Caco-2 (cell line): ENCODE measurements at regions not wholly inside any gene's neighbourhood (a gene's known extent, or its start where the extent isn't known, plus 50 kb on each side); places are given as distances from the start of the nearest gene placed in this dataset.

Experiments
- BruUV-seq: library from RNA; stranded (reverse); fragments of 400-500 nt; replicated peaks from 2 replicates; lab custom pipeline; 2021; lab: Mats Ljungman, UMichigan
- CTCF ChIA-PET: fragments of 300-600 bp; sonication (Branson Sonifier 250); formaldehyde crosslinking; loops from one replicate; lab custom pipeline; 2022; ENCODE audit warnings: antibody characterized with exemption; lab: Charles Lee
- POLR2A ChIA-PET: fragments of 300-600 bp; sonication (Branson Sonifier 250); formaldehyde crosslinking; loops from one replicate; lab custom pipeline; 2022; ENCODE audit warnings: antibody characterized with exemption; lab: Charles Lee
- DNase-seq, 2 experiments: peaks; one replicate each; pipeline versions ENCODE4 v3.0.0 to v3.0.0-alpha.2; 2020 to 2022
- H3K27me3 ChIP-seq: replicated peaks from 2 replicates; pipeline ENCODE4 v1.6.0; 2011; ENCODE audit warnings: low read length; ENCODE audit not compliant: control insufficient read depth, insufficient read depth
- H3K36me3 ChIP-seq: 2 replicates; pipeline ENCODE4 v1.5.1; 2011; ENCODE audit warnings: low read length; ENCODE audit not compliant: control insufficient read depth, insufficient read depth
- H3K4me1 ChIP-seq: fragments of 250-450 bp; sonication (Bioruptor Pico); 2 replicates; pipeline ENCODE4 v1.5.1; 2020; ENCODE audit warnings: mild to moderate bottlenecking
- H3K4me3 ChIP-seq: 2 replicates; pipeline ENCODE4 v1.5.1; 2011; ENCODE audit warnings: low read depth, mild to moderate bottlenecking, control low read depth, low read length
- H3K9me3 ChIP-seq: fragments of 250-450 bp; sonication (Bioruptor Pico); 2 replicates; pipeline ENCODE4 v1.5.1; 2020; ENCODE audit warnings: mild to moderate bottlenecking, moderate library complexity
- H3K27ac Mint-ChIP-seq: one replicate; pipeline ENCODE4 v1.8.0; 2022; ENCODE audit warnings: mixed read lengths; ENCODE audit not compliant: unreplicated experiment
- H3K27me3 Mint-ChIP-seq: one replicate; pipeline ENCODE4 v1.8.0; 2022; ENCODE audit warnings: mixed read lengths; ENCODE audit not compliant: insufficient read depth, unreplicated experiment
- H3K36me3 Mint-ChIP-seq: one replicate; pipeline ENCODE4 v1.8.0; 2022; ENCODE audit warnings: mild to moderate bottlenecking, mixed read lengths; ENCODE audit not compliant: insufficient read depth, unreplicated experiment
- H3K4me1 Mint-ChIP-seq: one replicate; pipeline ENCODE4 v1.8.0; 2022; ENCODE audit warnings: low read depth, mixed read lengths; ENCODE audit not compliant: unreplicated experiment
- H3K4me3 Mint-ChIP-seq: one replicate; pipeline ENCODE4 v1.8.0; 2022; ENCODE audit warnings: mild to moderate bottlenecking, moderate library complexity, mixed read lengths; ENCODE audit not compliant: unreplicated experiment
- H3K9me3 Mint-ChIP-seq: one replicate; pipeline ENCODE4 v1.8.0; 2022; ENCODE audit warnings: mixed read lengths; ENCODE audit not compliant: unreplicated experiment
- intact Hi-C: fragments of 100-400 bp; cut with micrococcal nuclease; formaldehyde crosslinking; loops from one replicate; pipeline ENCODE4 v1.10.0; 2022; ENCODE audit not compliant: unreplicated experiment
- TF ChIP-seq, protein P1 (sequence below), 2 experiments: fragments of 200-600 bp in 1 of 2; IDR thresholded peaks; 1 replicate in 1 of 2; 2 replicates in 1 of 2; pipeline versions ENCODE4 v1.5.1 to v1.8.0; 2011 to 2022; ENCODE audit warnings: antibody characterized with exemption in 1 of 2, control low read depth in 1 of 2, inconsistent platforms in 1 of 2, low read depth in 1 of 2, low read length in 1 of 2, mild to moderate bottlenecking in 1 of 2, moderate library complexity in 1 of 2; ENCODE audit not compliant: insufficient read depth in 1 of 2, severe bottlenecking in 1 of 2, unreplicated experiment in 1 of 2

DNA sequence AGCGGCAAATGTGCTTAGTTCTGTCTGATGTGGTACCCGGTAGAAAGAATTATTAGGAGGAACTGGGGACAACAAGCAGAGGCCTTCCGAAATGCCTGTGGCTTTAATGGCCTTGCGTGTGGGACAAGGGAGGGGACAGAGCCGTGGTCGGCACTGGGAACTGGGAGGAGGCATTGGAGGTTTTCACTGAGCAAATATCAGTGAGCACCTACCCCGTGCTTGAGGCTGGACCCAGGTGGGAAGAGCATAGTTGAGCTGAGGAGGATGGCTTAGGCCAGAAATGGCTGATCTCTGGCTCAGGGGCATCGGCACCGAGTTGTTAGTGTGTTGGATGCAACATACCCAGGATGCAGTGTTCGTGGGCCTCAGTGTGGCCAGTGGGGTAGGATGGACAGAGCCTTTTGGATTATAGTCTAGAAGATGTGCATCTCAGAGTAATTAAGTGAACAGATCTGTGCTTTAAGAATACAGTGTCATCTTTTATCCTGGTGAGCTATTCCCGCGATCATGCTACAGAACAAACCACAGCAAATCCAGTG lies 201.3 kb downstream of the TEX29 start:
- no peak overlapping the region for H3K4me3 Mint-ChIP-seq
- TF ChIP-seq, protein P1, sequence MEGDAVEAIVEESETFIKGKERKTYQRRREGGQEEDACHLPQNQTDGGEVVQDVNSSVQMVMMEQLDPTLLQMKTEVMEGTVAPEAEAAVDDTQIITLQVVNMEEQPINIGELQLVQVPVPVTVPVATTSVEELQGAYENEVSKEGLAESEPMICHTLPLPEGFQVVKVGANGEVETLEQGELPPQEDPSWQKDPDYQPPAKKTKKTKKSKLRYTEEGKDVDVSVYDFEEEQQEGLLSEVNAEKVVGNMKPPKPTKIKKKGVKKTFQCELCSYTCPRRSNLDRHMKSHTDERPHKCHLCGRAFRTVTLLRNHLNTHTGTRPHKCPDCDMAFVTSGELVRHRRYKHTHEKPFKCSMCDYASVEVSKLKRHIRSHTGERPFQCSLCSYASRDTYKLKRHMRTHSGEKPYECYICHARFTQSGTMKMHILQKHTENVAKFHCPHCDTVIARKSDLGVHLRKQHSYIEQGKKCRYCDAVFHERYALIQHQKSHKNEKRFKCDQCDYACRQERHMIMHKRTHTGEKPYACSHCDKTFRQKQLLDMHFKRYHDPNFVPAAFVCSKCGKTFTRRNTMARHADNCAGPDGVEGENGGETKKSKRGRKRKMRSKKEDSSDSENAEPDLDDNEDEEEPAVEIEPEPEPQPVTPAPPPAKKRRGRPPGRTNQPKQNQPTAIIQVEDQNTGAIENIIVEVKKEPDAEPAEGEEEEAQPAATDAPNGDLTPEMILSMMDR (IDR thresholded peaks at IDR 0.05; ENCODE audit: insufficient read depth in 1 of 2, low read depth in 1 of 2, low read length in 1 of 2, severe bottlenecking in 1 of 2, unreplicated experiment in 1 of 2) = no peak
- no peaks in the 10 kb centered on the region for H3K4me1 Mint-ChIP-seq
- no peaks in the 10 kb centered on the region for H3K36me3 Mint-ChIP-seq
- H3K27me3 Mint-ChIP-seq = peaks cover 3% of the 10 kb centered on the region
- H3K27me3 ChIP-seq = no peaks in the 10 kb centered on the region
- no peaks in the 10 kb centered on the region; the same call in 1 of the 2 replicates for H3K9me3 ChIP-seq
- H3K36me3 ChIP-seq = no peaks in the 10 kb centered on the region
- no peak overlapping the region for H3K27ac Mint-ChIP-seq
- intact Hi-C loops = no loop called here
- ChIA-PET CTCF (no interaction called here), POLR2A (no interaction called here)
- no peak overlapping the region for H3K4me3 ChIP-seq
- no TSS peak for BruUV-seq
- H3K9me3 Mint-ChIP-seq = no peaks in the 10 kb centered on the region
- H3K4me1 ChIP-seq = no peaks in the 10 kb centered on the region
- DNase-seq = peak in 1 of 2 experiments; percentile 23

DNA sequence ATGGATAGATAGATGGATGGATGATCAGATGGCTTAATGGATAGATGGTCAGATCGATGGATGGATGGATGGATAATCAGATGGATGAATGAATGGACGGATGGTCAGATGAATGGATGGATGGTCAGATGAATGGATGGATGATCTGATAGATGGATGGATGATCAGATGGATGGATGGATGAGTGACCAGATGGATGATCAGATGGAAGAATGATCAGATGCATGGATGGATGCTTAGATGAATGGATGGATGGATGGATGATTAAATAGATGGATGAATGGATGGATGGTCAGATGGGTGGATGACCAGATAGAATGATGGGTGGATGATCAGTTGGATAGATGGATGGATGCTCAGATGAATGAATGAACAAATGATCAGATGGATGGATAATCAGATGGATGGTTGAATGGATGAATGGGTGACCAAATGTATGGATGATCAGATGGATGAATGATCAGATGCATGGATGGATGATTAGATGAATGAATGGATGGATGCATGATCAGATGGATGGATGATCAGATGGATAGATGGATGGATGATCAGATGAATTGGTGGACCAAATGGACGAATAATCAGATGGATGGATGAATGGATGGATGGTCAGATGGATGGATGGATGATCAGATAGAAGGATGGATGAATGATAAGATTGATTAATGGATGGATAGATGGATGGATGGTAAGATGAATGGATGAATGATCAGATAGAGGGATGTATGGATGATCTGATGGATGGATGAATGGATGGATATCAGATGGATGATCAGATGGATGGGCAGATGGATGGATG lies 205.1 kb downstream of the TEX29 start:
- H3K36me3 ChIP-seq = no peaks in the 10 kb centered on the region
- Mint-ChIP-seq H3K4me3 (no peak overlapping the region), H3K36me3 (no peaks in the 10 kb centered on the region), H3K9me3 (no peaks in the 10 kb centered on the region), H3K27ac (no peak overlapping the region), H3K27me3 (peaks cover 11% of the 10 kb centered on the region), H3K4me1 (no peaks in the 10 kb centered on the region)
- H3K4me3 ChIP-seq = no peak overlapping the region
- DNase-seq = no peak
- TF ChIP-seq, protein P1 (IDR thresholded peaks at IDR 0.05; ENCODE audit: insufficient read depth in 1 of 2, low read depth in 1 of 2, low read length in 1 of 2, severe bottlenecking in 1 of 2, unreplicated experiment in 1 of 2) = no peak
- ChIA-PET CTCF (no interaction called here), POLR2A (no interaction called here)
- H3K27me3 ChIP-seq = no peaks in the 10 kb centered on the region
- H3K9me3 ChIP-seq = no peaks in the 10 kb centered on the region
- intact Hi-C loops = no loop called here
- H3K4me1 ChIP-seq = no peaks in the 10 kb centered on the region
- no TSS peak for BruUV-seq

GRCh38 chr13:111526922-111527321 lies 206.5 kb downstream of the TEX29 start:
- H3K4me3 Mint-ChIP-seq = no peak overlapping the region
- H3K27me3 ChIP-seq = no peaks in the 10 kb centered on the region
- no peaks in the 10 kb centered on the region for H3K9me3 Mint-ChIP-seq
- ChIA-PET CTCF (no interaction called here), POLR2A (no interaction called here)
- no peaks in the 10 kb centered on the region for H3K36me3 Mint-ChIP-seq
- peak in 1 of 2 experiments; percentile 10 for DNase-seq
- H3K27me3 Mint-ChIP-seq = peaks cover 19% of the 10 kb centered on the region
- TF ChIP-seq, protein P1 (IDR thresholded peaks at IDR 0.05; ENCODE audit: insufficient read depth in 1 of 2, low read depth in 1 of 2, low read length in 1 of 2, severe bottlenecking in 1 of 2, unreplicated experiment in 1 of 2) = no peak
- H3K9me3 ChIP-seq = no peaks in the 10 kb centered on the region
- no peaks in the 10 kb centered on the region for H3K36me3 ChIP-seq
- no TSS peak for BruUV-seq
- intact Hi-C loops = no loop called here
- no peaks in the 10 kb centered on the region for H3K4me1 Mint-ChIP-seq
- H3K4me1 ChIP-seq = no peaks in the 10 kb centered on the region
- no peak overlapping the region for H3K4me3 ChIP-seq
- H3K27ac Mint-ChIP-seq = no peak overlapping the region
